AG08396 (cell line): ENCODE measurements at regions not wholly inside any gene's neighbourhood (a gene's known extent, or its start where the extent isn't known, plus 50 kb on each side); places are given as distances from the start of the nearest gene placed in this dataset.
A peak's percentile ranks its signal among the peaks of the same experiment; 100 is the strongest.

ENCODE experiments used
- DNase-seq: peaks from one replicate; pipeline ENCODE4 v3.0.0; 2012; ENCODE audit warnings: low spot score, mixed read lengths

DNA sequence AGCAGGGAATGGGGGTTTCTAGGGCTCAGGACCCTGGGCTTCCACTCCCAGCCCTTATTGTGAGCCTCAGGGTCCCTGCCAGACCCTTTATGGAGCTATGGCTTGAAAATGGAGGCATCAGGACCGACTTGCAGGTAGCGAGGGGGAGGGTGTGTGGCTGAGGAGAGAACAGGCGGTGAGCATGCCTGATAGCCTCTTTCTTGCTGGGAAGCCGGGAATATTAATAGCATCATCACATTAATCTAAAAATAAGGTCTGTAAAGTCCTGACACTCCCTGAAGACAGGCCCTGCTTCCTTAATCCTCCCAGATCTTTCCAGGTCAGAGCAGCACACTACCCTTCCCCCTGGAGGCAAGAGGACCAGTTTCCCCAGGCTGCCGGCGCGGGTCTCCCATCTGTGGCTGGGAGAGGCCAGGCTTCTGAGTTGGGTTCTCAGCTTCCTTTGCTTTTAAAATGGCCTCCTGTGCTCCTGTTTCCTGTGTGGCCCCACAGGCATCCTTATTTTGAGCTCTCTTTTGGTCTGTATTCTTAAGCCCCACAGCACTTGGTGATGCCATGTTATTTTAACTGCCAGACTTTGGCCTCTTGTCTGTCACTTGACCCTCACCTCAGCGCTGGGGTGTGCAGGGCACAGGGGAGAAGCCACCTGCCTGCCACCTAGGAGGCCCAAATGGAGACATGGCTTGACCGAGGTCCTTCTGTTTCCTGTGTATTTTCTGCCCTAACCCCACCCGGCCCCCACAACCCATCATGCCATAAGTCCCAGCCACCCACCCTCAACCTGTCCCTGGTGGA lies 185.0 kb upstream of the TOPAZ1 start:
- DNase-seq: no peak

GRCh38 chr3:44058022-44058867 lies 183.4 kb upstream of the TOPAZ1 start:
- DNase-seq: peak; percentile 57

DNA sequence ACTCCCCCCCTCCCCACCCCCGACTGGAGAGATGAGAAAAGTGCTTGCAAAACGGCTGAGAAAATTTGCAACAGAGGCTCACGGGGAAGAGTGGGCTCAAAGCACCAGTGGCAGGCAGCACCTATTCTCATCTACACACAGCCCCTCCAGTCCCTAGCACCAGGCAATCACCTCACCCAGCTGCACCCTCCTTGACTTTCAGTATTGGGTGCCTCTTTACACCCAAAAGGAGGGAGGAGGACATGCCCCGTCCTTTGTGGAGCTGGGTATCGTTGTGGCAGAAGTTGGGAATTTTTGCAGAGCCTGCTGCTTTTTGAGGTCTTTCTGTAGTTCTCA lies 182.8 kb upstream of the TOPAZ1 start:
- DNase-seq: no peak

DNA sequence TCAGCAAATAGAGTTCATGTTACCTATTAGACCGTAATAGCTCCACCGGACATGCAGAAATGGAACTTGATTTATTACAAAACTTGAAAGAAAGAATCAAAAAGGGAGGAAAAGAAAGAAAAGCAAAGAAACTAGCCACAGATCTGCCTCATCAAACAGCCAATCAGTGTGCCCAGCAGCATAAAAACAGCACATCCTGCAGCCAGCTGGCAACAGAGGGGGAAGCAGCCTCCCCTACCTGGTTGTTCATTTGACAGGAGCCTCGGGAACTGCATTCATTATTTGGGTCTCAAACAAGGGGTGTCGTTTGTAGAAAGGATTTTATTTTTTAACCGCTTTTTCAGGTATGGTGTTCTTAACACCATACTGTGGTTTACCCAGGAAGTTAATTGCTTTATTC lies 181.5 kb upstream of the TOPAZ1 start:
- no peak for DNase-seq

DNA sequence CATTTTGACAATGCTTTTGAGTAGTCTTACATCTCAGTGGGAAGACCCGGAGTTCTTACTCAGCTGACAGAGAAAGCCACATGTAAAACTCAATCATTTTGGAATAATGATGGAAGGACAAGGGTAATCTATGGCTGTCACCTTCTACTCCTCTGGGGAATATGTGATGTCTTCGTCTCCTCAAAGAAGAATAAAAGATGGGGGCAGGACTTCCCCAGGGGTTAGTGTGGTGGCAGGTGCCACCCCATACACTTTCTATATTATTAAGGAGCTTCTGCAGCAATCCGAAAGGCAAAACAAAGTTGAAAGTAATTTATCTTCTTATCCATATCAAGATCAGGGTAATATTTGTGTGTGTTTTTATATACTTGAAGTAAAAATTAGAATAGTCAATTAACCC lies 180.4 kb upstream of the TOPAZ1 start:
- no peak for DNase-seq

GRCh38 chr3:44061961-44062360 lies 179.7 kb upstream of the TOPAZ1 start:
- no peak for DNase-seq

DNA sequence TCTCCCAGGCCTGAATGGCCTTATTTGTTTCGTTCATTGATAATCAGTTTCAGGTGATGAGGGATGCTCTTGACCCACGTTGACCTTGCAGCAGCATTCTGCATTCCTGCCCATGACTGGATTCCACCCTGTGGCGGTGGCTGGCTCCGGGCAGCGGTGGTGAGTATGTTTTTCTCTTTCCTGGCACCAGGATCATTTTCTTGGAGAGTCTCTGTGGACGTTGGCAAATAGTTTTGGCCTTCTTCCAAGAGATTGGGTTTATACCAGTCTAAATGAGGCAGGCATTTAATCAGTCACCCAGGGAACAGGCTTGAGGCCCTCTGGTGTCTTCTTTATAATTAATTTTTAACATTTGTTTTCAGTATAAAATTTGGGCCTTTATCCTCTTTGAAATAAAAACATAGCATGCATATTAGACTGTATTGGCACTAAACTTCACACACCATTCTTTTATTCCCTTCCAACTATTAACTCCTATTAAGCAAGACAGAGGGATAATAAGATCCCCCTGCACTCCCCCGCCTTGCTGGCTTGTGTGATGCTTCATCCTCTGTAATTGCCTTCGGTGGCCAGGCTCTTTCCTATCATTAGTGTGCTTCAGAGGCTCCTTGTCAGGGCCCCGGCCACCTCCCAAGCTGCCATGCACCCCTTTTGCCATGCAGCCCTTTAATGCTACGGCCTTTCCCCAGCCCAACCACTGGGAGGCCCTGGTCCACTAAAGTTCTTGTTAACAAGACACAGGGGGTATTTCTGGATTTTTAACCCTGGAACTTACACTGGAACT lies 176.2 kb upstream of the TOPAZ1 start:
- no peak for DNase-seq

DNA sequence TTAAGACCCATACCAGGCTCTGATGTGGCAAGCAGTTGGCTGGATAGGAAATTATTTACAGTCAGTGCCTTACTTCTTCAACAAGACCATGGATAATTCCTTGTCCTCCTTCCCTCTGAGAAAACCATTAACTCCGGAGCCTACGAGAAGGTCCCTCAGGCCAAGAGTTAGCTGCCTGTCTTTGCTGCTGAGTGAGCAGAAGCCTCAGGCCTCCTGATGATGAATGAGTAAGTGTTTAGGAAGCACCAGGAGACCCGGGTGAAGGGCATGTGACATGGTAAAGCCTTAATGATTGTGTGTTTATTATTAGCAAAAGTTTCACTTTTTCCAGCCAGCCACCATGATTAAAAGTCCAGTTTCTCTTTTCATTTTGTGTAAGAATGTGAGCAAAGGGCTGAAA lies 174.9 kb upstream of the TOPAZ1 start:
- no peak for DNase-seq

- DNase-seq: no peak
Observed at GRCh38 chr3:44067431-44067830, 174.3 kb upstream of the TOPAZ1 start.

GRCh38 chr3:44068753-44069152 lies 172.9 kb upstream of the TOPAZ1 start:
- no peak for DNase-seq

DNA sequence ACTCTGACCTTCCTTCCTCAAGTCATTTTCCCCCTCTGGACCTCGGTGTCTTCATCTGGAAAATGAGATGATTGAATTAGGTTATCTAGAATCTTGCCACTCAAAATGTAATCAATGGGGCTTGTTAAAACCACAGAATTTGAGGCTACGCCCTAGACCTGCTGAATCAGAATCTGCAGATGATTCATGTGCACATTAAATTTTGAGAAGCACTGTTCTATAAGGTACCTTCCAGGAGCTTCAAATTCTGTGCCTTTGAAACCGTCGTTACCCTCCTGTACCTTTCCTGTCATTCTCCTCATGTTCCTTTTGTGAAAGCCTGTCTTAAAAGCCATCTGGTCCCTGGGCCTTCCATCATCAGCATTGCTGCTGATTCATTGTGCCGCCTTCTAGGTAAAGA lies 172.4 kb upstream of the TOPAZ1 start:
- DNase-seq: no peak

- DNase-seq: no peak
Observed at GRCh38 chr3:44070841-44071546, 170.7 kb upstream of the TOPAZ1 start.

GRCh38 chr3:44072601-44073540 lies 168.8 kb upstream of the TOPAZ1 start:
- no peak for DNase-seq

DNA sequence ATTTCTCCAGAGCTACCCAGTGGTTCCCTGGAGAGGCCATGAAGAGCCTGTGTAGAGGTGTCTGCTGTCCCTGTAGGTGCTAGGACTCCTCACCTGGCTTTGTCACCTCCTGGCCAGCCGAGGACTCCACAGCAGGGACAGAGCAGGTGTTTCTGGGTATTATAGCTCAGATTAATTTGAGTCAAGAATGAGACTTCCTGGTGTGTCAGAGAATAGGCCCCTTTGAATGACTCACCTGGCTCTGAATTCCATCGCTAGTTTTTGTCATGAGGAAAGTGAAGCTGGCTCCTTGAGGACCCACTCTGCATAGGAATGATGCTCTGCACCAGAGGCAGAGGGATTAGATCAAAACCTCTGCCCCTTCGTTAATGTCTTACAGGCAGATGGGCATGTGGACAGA lies 167.5 kb upstream of the TOPAZ1 start:
- no peak for DNase-seq

DNA sequence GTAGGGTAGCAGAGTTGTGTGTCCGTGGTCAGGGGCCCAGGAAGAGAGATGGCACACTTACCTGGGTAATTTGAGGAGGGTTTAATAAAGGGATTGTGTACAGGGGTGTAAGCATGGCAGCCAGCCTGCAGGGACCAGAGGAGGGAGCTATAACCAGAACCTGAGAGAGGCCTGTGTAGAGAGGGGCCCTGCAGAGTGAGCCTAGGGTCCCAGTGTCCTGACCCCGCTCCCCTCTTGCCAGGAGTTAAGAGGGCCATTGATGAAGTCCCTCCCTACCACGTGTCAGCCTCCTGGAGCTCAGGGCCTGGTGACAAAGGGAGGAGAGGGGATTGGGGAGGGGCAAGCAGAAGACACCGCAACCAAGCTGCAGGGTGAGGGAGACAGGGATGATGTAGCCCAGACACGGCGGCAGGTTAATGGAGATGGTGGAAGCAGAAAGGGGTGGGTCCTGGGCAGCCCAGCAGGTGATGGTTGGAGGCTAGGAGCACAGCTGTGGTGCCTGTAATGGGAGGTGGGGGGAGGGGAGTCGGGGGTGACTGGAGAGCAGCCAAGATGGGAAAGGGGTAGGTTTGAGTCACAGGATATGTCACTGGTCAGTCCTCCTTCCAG lies 165.4 kb upstream of the TOPAZ1 start:
- DNase-seq: no peak

GRCh38 chr3:44077267-44077666 lies 164.4 kb upstream of the TOPAZ1 start:
- DNase-seq: no peak

- DNase-seq: no peak
Observed at GRCh38 chr3:44078863-44079262, 162.8 kb upstream of the TOPAZ1 start.

GRCh38 chr3:44079916-44080315 lies 161.8 kb upstream of the TOPAZ1 start:
- no peak for DNase-seq

DNA sequence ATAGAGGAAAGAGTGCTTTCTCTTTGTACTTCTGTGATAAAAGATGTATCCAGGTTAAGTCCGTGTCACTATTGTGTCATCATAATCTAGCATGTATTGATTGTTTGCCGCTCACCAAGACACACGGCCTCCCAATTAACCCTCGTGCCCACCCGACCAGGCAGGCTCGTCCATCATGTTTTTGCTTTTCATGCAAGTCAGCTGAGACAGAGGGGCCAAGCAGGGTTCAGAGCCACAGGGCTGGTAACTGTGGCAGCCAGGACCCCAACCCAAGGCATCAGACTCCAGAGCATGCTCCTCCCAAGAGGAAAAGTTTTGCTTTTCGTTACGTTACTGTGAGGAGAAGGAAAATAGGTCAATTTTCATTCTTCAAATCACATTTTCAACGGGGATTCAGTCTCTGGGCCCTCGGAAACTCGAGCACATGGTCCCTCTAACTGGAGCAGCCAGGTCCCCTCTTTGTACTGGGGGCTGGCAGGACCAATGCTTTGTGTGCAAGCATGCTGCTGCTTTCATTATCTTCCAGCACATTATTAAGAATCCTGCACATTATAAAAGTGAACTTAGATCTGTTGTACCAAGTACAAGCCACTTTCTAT lies 161.1 kb upstream of the TOPAZ1 start:
- DNase-seq: no peak

GRCh38 chr3:44090036-44090435 lies 151.7 kb upstream of the TOPAZ1 start:
- DNase-seq: no peak
